ENCODE measurements at regions not wholly inside any gene's neighbourhood (a gene's known extent, or its start where the extent isn't known, plus 50 kb on each side); places are given as distances from the start of the nearest gene placed in this dataset.
A peak's percentile ranks its signal among the peaks of the same experiment; 100 is the strongest.

DNA sequence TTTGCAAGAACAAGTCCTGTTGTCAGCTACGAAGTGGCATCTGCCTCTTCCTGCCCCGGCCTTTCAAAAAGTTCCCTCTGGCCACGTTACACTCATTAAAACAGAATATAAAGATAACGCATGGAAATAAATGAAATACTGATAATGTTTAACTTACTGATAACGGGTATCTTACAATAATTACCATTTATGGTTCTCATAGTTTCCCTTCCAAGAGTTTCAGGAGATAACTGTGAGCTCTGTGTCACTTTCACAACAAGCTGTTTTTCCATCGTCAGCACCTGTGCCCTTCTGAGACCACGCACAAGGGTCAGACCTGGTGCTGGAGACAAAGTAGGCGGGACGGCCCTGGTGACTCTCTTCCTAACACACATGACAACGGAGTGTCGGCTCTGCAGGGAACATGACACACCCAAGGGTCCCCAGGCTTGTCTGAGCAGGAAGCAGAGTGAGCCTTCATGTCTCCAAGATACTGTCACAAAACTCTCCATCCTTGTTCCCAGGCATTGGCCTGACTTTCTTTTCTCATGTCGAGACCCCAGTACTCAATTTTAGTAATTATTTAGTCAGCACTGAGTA is 86.2 kb upstream of the THBS2 start:
- no peak for DNase-seq (ENCODE audit: low read depth)

DNA sequence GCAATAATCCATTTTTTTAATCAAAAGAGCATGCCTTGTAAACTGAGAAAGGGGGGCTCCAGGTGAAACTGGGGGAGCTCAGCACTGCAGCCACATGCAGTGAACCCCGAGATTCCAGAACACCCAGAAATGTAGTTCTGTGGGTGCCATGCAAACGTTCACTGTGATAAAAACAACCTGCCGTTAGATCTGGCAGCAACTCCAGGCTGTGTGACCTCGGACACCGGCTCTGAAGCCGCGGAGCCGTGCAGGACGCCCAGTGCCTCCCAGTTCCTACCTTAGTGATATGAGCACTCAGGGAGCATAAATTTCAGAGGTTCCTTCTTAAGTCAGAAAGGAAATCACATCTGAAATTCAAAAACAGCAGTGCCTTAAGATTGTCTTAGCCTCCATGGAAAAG is 85.4 kb upstream of the THBS2 start:
- DNase-seq (ENCODE audit: low read depth): no peak

DNA sequence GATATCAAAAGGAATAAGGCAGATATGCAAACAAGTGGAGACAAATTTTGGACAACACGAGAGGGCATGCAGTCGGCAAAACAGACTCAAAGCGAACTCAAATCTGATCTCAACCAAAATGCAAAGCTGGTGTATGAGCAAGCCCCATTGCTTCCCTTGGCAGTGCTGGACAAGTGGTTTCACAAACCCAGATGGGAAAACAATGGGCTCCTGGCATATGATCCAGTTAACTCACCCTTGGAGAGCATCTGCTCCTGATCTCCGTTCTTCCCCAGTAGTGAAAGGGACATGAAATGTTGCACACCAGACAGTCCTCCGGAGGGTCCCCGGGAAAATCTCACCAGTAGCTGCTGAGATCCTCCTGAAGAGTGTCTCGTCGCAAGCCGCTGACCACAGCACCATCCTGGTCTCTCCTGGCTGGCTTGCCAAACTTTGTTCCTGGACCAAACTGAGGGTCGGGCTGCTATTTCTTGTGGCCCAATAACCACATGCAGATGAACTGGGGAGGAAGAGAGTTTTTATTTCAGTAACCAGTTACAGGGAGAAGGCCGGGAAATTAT is 84.3 kb upstream of the THBS2 start:
- peak; percentile 58 for DNase-seq (ENCODE audit: low read depth)

DNA sequence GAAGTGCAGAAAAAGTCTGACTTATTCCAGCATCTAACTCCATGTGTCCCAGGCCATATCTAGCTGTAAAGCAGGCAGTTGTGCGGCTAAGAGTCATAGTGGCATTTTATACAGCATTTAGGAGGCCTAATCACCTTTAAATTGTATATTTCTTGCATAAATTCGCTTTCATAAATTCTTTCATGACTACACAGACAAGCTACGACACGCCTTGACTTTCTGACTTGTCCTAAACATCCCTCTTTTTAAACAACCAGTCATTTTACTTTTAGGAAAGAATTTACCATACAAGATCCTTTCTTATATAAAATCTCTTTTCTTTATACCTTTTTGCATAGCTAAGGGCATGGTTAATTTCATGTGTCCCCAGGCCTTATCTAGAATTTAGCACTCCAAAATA is 81.7 kb upstream of the THBS2 start:
- DNase-seq (ENCODE audit: low read depth): no peak

DNA sequence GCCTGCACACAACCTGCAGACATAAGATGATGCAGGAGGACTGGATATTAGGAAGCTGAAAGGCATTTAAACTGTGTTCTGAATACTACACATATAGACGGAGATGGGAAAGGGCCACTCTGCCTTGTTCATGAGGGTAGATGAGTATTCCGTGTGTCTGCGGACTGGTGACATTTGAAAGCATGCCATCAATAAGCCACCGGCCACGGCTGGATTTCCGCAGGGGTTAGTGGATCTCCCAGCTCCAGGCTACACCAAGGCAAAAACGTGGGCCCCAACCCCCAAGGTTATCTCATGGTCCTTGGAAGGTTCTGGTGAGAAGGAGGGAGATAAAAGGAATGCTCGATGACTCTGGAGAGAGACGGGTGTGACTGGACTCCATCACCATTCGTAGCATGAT is 78.6 kb upstream of the THBS2 start:
- no peak for DNase-seq (ENCODE audit: low read depth)

DNA sequence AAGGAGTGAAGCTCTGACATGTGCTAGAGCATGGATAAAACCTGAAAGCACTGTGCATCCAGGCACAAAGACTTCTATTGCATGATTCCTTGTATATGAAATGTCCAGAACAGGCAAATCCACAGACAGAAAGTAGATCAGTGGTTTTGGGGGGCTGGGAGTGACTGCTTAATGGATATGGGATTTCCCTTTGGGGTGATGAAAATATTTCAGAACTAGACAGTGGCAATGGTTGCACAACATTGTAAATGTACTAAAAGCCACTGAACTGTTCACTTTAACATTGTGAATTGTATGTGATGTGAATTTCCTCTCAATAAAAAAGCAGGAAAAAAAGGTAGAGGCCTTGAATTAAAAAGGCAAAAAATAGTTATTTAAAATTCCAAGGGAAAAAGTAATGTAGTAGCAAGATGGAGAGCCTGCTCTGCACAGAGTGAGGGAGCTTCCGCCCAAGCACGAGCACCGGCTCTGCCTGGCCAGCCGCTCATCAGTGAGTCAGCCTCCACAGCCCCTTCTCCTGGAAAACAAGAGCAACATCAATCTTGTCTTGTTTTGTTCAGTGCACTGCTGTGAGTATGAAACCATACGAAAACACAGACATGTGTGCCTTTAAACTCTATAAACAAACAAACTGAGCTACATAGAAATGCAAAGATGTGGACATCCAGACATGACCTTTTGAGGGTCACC is 74.6 kb upstream of the THBS2 start:
- DNase-seq (ENCODE audit: low read depth): peak; percentile 41

DNA sequence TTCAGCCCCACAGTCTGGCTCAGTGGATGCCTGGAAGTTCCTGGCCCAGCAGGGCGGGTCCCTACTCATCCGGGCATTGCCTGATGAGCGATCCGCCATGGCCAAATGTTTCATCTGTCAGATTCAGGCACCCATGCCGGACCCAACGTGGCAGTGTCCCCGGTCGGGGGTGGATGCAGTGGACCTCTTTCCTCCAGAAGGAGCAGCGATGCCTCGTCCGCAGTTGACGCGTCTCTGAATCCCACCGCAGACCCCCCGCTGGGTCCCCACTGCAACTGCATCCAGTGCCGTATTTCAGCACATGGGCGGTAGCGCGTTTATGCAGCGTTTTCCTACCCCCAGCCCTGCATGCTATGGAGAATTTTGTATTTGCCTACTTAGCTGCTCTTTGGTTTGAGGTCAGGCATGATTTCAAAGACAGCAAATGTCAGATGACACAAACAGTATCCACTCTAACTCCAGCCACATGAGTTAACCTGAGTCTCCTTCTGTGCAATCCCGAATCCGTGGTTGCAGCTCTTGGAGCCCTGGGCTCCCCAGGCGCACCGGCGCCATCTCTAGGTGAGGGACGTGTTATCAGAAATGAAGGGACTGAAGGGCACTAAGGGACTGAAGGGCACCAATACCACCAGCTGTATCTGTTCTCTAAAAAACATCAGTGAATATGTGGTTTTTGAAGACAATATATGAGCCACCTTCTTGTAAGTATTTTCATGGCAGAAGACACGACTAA is 72.6 kb upstream of the THBS2 start:
- DNase-seq (ENCODE audit: low read depth): no peak

DNA sequence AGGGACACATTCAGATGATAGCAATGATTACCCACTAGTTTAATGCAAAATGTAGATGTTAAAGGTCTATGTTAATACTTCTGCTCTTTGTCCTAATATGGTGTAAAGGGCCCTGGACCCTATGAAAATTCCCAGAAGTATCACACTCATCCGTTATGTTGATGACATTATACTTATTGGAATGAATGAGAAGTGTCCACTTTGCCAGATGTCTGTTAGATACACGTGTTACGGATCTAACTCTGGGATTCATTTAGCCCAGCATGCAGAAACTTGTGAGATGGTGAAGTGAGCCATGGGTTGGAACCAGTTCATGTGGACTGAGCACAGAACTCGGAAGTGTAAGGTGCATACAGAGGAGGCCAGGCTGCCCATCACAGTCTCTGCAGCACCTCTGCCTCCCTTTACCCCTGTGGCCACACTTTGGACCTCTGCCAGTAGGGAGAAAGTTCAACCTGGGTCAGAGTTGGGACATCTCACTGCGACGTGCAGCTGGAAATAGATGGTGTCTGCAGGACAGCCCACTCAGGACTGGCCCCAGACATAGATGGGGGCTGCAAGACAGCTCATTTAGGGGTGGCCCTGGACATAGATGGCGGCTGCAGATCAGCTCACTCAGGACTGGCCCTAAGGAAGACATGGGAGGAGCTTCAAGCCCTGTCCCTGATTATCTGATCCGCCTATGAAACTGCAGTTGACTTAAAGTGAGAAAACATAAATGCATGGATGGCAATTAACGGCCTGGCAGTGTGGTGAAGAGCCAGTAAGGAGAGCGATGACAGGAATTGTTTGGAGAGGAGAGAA is 71.2 kb upstream of the THBS2 start:
- no peak for DNase-seq (ENCODE audit: low read depth)

DNA sequence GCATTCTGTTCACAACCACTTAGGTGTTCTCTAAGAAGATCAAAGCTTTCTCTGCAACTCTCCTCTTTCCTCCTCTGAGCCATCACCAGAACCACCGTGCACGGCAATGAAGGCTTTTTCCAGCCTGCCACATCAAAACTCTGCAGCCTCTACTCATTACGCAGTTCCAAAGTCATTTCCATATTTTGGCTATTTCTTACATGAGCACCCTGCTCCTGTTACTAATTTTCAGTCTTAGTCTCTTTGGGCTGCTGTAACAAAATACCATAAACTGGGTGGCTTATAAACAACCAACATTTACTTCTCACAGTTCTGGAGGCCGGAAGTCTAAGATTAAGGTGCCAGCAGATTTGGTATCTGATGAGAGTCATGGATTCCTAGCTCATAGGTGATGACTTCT is 70.4 kb upstream of the THBS2 start:
- DNase-seq (ENCODE audit: low read depth): no peak

DNA sequence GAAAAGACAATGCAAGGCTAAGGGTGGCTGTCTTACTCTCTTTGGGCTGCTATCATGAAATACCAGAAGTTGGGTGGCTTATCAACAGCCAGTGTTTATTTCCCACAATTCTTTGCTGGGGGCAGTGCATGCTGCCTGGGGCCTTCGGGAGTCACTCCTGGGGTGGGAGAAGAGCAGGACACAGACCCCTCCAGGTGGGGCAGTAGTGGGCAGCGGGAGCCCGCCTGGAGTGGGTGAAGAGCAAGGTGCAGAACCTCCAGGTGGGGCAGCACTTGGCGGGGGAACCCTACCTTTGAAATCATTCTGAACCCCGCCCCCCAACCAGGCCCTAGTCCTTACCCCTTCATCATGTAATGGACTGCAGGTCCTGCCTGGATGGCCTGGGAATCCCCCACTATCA is 69.6 kb upstream of the THBS2 start:
- DNase-seq (ENCODE audit: low read depth): no peak

DNA sequence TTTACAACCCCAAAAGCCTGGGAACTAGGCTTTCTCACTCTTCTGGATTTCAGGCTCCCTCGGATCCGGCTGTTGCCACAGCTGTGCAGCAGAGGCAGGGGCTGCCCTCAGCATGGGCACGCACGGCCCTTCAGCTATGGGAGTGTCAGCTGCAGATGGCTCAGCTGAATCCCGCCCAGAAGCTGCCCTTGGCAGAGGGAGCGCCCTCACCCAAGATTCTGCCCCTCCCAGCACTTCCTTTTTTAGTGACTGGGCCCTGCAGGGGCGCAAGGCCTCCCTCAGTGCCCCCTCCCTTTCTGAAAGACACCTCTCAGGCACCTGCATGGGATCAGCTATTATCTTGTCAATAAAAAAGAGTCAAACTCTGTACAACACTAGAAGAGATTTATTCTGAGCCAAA is 67.9 kb upstream of the THBS2 start:
- DNase-seq (ENCODE audit: low read depth): no peak

DNA sequence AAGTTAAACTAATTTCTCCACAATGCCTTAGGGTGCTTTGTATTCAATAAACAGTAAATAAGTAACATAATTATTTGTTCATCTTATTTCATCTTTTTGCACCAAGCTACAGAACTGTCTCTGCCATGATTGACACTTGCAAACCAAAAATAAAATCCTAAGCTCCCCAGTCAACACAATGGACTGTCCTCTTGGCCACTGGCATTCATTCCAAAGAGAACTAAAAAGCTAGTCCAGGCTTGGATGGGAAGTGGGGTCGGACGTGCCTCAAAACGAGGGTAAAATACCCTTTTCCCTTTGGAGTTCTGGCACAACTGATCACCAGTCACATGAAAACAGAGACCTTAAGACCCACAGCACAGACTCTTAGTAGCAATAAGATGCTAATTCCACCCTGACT is 66.4 kb upstream of the THBS2 start:
- DNase-seq (ENCODE audit: low read depth): no peak

DNA sequence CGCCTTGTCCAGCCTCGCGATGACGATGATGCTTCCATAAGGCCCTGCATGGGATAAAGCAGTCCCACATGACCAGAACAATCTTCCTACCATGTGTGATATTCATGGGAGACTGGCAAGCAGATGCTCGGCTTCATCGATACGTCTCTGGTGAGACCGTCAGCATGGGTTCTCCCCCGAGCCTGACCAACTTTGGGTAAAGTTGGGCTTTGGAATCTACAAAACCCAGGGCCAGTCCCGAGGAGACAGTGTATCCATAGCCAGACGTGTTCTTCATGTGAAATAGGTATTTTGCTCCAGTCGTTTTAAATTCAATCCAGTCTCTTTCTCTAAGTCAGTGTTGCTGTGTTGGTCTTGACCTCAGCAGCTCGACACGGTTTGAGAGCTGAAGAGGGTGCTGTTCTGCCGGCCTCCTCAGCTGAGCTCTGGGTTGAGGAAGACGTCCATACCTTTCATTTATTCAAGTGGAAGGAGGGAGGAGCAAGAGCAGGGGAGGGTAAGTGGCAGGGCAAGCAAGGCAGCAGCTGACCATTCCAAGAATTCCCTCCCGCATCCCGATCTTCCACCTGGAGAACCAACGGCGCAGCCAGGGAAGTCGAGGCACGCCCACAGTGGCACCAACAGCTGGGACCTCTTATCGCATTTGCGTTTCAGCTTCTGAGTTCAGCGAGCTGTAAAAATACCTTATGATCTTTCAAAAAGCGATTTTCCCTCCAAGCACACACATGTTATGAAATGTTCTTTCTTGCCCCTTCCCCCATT is 64.0 kb upstream of the THBS2 start:
- DNase-seq (ENCODE audit: low read depth): no peak

DNA sequence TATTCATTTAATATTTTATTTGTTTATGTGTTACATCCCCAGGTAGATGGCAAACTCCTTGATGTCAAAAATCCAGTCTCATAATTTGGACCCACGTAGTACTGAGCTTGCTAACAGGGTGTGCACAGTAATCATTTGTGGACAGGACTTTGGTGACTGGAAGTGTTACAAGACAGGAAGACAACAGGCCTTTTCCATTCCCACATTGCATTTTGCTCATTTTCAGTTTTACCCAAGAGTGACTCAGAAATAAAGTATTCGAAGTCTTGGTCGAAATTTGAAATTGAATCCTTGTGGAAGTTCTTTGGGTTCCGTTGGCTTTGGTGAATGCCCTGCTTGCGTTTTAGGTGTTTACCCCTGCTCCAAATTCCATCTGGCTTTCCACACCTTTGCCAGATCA is 63.0 kb upstream of the THBS2 start:
- no peak for DNase-seq (ENCODE audit: low read depth)

DNA sequence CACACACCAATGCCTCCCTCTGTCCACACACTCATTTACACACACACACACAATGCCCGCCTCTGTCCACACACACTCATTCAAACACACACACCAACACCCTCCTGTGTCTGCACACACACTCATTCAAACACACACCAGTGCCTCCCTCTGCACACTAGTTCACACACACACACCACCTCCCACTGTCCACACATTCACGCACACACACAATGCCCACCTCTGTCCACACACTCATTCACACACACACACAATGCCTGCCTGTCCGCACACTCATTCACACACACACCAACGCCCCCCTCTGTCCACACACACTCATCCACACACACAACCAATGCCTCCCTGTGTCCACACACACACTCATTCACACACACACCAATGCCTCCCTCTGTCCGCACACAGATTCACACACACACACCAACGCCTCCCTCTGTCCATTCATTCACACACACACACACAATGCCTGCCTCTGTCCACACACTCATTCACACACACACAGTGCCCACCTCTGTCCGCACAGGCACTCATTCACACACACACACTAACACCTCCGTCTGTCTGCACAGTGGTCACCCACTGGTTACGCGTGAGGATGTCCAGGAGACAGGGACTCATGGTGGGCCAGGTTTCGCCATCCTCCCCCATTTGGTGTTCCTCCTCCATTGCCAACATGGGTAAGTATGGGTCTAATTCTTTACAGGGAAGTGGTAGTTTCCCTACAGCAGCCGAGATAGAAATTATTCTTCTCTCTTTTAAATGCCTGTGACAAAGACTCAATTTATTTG is 62.4 kb upstream of the THBS2 start:
- no peak for DNase-seq (ENCODE audit: low read depth)

DNA sequence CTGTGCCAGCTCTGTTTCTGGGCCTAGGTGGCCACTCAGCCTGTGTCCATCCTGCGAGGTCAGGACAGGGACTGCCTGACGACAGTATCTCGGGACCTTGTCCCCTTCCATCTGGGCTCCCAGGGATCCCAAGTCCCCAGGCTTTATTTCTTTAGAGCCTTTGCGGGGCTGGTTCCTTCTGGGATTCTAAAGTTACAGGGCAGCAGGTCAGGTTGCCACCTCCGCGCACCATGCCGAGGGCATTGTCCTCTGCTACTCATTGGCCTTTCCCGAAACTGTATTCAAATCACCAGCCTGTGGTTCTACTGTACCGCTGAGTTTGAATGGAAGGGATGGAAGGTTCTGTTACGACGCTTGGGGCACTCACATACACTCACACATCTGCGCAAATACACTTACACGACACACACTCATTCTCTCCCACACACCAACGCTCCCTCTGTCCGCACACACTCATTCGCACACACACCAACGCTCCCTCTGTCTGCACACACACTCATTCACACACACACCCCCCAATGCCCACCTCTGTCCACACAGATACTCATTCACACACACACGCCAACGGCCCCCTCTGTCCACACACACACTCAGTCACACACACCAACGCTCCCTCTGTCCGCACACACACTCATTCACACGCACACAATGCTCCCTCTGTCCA is 59.8 kb upstream of the THBS2 start:
- no peak for DNase-seq (ENCODE audit: low read depth)

DNA sequence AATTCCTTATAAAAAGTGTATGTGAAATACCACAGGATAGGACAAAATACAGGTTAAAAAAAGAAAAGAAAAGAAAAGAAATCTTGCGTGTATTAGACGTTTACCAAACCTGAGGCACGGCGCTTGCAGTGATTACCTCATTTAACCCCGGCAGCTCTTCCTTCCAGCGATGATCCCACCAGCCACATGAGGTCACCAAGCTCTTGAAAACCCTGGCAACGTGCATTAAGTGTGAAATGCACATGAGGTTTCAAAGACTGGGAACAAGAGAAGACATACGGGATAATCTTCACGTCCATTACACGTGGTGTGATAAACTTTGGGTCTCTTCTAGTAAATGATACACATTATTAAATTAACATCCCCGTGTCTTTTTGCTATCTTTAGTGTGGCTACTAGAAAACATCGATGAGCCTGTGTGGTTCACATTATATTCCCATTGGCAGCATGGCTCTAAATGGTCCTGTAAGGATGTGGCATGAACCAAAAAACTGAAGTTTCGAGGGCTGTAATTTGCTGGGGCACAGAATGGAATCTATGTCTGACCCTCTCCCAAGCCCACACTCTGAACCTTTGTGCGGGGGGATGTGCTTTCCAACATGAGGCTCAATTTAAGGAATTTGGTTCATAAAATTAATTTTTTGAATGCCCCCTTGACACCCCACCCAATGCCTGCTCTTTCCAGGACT is 59.2 kb upstream of the THBS2 start:
- no peak for DNase-seq (ENCODE audit: low read depth)

DNA sequence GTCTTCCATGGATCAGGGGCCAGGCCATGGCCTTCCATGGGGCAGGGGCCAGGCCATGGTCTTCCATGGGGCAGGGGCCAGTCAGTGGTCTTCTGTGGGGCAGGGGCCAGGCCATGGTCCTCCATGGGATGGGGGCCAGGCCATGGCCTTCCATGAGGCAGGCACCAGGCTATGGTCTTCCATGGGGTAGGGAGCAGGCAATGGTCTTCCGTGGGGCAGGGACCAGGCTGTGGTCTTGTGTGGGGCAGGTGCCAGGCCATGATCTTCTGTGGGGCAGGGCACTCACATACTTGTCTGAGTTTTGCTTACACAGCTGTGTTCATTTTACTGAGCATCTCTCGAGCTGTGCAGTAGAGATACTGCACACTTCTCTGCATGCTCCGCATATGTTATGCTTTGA is 57.3 kb upstream of the THBS2 start:
- no peak for DNase-seq (ENCODE audit: low read depth)
